GM12873 (cell line): ENCODE measurements at regions not wholly inside any gene's neighbourhood (a gene's known extent, or its start where the extent isn't known, plus 50 kb on each side); places are given as distances from the start of the nearest gene placed in this dataset.

Source experiments
- CTCF ChIP-seq: IDR thresholded peaks from 2 replicates; pipeline ENCODE4 v1.5.1; 2012; ENCODE audit warnings: low read depth, mild to moderate bottlenecking, moderate library complexity, low read length, control low read depth; ENCODE audit not compliant: insufficient read depth; ENCODE audit errors: missing control alignments

DNA sequence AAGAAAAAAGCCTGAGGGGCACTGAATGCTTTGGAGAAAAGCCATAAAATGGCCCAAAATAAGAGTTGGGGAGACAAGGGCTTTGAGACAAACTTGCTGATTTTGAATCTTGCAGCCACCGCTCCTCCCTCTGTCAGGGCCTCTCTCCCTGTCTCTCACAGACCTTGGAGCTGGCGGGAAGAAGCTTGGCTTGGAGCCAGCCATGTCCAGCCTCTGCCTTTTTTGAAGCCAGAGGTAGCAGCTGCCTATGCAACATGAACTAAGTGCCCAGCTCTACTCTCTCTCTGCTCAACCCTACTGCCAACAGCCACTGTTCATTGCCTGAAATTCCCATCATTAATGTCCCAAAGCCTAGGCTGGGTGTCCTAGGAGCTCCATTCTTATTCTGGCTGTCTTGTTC lies 63.7 kb upstream of the CTNNBL1 start:
- no peak for TF ChIP-seq CTCF

GRCh38 chr20:37627767-37628130 lies 66.1 kb upstream of the CTNNBL1 start:
- TF ChIP-seq CTCF = no peak

DNA sequence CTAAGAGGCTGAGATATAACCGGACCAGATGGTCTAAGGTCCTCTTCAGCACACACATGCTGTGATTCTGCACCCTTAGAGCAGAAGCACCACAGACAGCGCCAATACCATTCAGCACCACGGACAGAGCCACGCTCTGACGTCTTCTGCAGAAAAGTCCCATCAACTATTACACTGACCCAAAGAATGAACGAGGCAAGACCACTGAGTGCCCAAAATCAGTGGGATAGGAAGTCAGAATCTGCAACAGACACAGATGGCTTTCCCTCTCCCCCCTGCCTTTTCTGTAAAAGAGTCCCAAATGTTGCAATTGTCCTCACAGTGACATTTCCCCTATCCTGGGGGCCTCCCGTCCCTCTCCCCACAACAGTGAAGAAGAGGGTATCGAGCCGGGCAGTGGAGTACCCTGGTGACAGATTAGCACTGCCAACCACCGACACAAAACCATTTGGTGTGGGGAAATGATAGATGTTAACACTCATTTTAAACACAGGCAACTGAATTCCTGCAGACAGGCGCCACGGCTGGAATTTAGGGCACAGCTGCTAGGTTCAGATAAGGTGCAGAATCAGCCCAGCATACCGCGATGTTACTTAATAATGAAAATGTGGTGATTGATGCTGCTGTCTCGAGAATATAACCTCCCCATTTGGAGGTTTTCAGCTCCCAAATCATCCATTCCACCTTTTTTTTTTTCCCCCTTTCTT lies 66.6 kb upstream of the CTNNBL1 start:
- no peak for TF ChIP-seq CTCF

- TF ChIP-seq CTCF = no peak
These were observed 68.9 kb upstream of the CTNNBL1 start for GRCh38 chr20:37624963-37625362.

DNA sequence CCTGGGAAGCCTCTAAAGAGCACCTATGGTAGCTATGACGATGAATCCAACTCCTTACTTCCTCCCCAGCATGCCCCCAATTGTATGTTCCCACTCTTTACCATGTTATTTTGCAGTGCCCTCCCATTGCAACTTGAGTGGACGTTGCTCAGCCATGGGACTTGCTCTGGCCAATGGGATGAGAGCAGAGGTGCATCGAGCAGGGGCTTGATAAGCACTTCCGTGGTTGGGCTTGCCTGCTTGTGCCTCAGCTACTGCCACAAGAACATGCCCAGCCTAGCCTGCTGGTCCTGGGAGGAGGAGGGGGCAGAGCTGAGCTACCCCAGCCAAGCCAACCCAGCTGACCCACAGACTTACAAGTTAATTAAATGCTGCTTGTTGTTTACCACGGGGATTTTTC lies 71.1 kb upstream of the CTNNBL1 start:
- no peak for TF ChIP-seq CTCF

- no peak for TF ChIP-seq CTCF
These were observed 74.3 kb upstream of the CTNNBL1 start for GRCh38 chr20:37619496-37619895.

DNA sequence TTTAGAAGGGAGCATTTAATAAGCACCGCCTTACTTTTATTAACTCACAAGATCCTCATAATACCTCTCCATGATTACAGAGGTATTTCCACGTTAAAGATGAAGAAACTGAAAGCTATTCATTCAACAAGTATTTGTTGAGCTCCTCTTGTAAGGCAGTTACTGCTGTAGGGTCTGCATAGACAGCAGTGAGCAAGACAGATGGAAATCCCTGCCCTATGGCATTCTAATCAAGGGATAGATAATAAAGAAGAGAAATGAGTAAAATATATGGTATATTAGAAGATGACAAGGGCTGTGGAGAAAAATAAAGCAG lies 77.8 kb upstream of the CTNNBL1 start:
- TF ChIP-seq CTCF = no peak
